BJ (cell line): ENCODE measurements at regions not wholly inside any gene's neighbourhood (a gene's known extent, or its start where the extent isn't known, plus 50 kb on each side); places are given as distances from the start of the nearest gene placed in this dataset.
A peak's percentile ranks its signal among the peaks of the same experiment; 100 is the strongest.

Experiments
- CTCF ChIA-PET: fragments of 350-600 bp; formaldehyde crosslinking; extraction: SDS; loops from one replicate; lab custom pipeline; 2021; ENCODE audit warnings: antibody characterized with exemption, inconsistent platforms; lab: Yijun Ruan, JAX
- POLR2A ChIA-PET: fragments of 300-600 bp; sonication (Branson Sonifier 250); formaldehyde crosslinking; extraction: SDS; loops from one replicate; lab custom pipeline; 2021; ENCODE audit warnings: antibody characterized with exemption; lab: Charles Lee
- DNase-seq: peaks from one replicate; pipeline ENCODE4 v3.0.0-alpha.2; 2011; ENCODE audit warnings: low read depth
- H3K27me3 ChIP-seq: 2 replicates; pipeline ENCODE4 v1.6.0; 2011; ENCODE audit warnings: low read length; ENCODE audit not compliant: control insufficient read depth, insufficient read depth
- H3K36me3 ChIP-seq: 2 replicates; pipeline ENCODE4 v1.5.1; 2011; ENCODE audit warnings: low read length; ENCODE audit not compliant: control insufficient read depth, insufficient read depth
- H3K4me3 ChIP-seq: 2 replicates; pipeline ENCODE4 v1.5.1; 2011; ENCODE audit warnings: low read depth, mild to moderate bottlenecking, control low read depth, low read length
- TF ChIP-seq, protein P1 (sequence below): IDR thresholded peaks from 2 replicates; pipeline ENCODE4 v1.5.1; 2011; ENCODE audit warnings: low read depth, mild to moderate bottlenecking, control low read depth, inconsistent platforms, low read length, moderate library complexity; ENCODE audit not compliant: insufficient read depth

DNA sequence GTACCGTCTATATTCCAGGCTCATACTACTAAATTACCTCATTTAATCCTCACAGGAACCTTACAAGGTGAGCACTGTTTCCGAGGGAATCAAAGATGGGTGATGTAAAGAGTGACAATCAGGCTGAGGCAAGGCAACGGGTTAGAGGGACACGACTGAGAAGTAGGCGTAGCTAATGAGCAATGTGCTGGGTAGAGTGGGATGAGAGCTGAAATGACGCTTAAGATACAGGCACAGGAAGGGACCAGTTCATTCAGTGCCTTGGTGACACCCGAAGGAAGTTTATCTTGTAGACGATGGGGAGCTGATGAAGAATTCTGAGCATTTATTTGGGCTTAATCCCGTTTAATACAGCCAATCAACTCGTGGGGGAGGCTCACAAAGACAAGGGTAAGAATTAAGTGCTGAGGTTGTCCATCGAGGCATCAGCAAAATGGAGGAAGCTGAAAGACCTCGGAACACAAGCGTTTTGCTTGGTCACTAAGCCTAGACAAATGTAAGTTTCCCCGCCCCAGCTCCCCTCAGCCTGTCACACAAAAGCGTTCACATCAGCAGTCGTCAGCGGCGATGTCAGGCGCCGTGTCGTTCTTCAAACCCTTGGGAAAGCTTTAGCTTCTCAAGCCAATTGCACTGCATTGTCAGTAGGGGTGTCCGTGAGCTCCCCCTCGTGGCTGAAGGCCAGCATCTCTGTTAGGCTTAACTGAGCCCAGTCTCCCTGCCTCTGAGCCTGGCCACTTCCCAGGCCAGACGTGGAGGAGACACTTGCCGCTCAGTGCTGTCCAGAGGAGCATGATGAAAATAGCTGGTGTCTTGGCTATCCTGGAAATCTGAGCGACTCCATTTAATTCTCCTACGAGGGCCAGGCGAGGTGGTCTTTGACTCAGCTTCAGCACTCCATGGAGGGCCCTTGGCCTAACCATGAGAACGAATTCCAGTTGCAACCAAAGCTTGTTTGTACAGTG is 288.5 kb upstream of the G2E3 start:
- Histone ChIP-seq H3K27me3 (no peaks in the 10 kb centered on the region; the same call in 1 of the 2 replicates), H3K4me3 (peak overlapping the region; percentile 15), H3K36me3 (no peaks in the 10 kb centered on the region)
- TF ChIP-seq, protein P1, sequence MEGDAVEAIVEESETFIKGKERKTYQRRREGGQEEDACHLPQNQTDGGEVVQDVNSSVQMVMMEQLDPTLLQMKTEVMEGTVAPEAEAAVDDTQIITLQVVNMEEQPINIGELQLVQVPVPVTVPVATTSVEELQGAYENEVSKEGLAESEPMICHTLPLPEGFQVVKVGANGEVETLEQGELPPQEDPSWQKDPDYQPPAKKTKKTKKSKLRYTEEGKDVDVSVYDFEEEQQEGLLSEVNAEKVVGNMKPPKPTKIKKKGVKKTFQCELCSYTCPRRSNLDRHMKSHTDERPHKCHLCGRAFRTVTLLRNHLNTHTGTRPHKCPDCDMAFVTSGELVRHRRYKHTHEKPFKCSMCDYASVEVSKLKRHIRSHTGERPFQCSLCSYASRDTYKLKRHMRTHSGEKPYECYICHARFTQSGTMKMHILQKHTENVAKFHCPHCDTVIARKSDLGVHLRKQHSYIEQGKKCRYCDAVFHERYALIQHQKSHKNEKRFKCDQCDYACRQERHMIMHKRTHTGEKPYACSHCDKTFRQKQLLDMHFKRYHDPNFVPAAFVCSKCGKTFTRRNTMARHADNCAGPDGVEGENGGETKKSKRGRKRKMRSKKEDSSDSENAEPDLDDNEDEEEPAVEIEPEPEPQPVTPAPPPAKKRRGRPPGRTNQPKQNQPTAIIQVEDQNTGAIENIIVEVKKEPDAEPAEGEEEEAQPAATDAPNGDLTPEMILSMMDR, result peak; percentile 98
- no peak for DNase-seq
- ChIA-PET CTCF (interaction anchor here (0.6 to 6.8 kb wide), 30 partner anchors 9 to 1552 kb away, joined by 3 to 99 read pairs (median 3); no protein-coding TSS in a partner anchor), POLR2A (no interaction called here)

DNA sequence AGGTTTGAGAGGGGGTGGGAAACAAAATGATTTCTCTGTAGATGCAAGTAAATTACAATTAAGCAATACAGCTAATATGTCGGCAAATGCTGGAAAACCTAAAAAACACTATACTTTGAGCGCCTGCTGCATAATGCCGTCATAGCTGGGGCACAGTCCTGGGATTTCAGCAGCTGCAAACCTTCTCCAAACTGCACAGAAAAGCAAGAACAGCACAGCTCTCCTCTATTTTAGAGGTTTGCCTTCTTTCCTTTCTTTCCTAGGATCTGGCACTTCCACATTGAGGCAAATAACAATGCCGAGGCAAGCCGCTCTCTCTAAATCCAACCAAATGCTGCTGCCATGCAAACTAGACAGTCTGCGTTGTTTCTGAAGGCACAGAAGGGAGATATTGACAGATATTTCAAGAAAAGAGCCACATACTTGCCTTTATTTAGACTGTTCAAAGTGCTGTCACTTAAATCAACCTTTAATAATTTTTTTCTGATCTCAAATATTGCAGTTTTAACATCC is 287.1 kb upstream of the G2E3 start:
- no peak for DNase-seq
- H3K36me3 ChIP-seq, result no peaks in the 10 kb centered on the region
- TF ChIP-seq, protein P1, result no peak
- ChIA-PET CTCF (interaction anchor here (0.8 to 6.8 kb wide), 7 partner anchors 13 to 57 kb away, joined by 3 to 99 read pairs (median 16); no protein-coding TSS in a partner anchor), POLR2A (no interaction called here)
- H3K27me3 ChIP-seq, result no peaks in the 10 kb centered on the region; the same call in 1 of the 2 replicates
- H3K4me3 ChIP-seq, result no peak overlapping the region

DNA sequence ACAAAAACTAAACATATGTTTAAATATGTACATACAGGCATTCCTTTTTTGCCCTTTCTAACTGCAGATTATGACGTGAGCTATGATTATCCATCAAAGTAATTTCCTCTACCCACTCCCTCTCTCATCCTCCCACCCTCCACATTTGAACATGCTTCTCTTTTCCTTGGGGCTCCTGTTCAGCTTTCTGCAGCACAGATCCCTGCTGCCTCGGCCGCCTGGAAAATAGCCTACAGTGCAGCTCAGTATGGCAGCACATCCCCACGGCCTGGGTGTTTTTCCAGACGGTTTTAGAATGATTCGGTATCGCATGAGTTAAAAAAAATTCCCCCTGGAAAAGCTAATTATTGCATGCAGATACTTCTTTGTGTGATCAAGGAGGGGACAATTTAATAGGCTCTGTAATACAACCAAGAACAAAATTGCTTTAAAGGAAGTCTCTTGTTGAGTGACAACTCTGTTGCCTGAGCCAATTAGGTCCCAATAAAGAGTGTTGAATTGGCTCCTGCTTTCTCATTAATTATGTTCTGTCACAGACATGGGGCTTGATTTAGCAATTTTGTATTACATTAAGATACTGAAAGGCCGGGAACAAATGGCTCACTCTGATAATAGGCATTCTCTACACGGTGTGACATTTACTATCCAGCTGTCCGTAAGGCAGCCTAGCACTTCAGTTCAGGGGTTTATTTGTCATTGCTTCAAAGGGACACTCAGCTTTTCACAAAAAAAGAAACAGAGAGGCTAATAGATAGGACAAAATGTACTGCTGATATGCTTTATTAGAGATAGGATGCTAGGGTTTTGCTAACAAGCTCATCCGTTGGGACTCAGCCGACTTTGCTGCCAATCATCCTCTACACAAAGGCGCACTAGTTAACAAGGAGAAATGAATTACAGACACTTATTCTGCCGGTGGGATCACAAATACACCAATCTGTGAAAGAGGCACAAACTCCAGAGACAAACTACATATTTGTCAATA is 285.8 kb upstream of the G2E3 start:
- H3K4me3 ChIP-seq, result no peak overlapping the region
- ChIA-PET CTCF (interaction anchor here (1.2 to 6.8 kb wide), 4 partner anchors 8 to 50 kb away, joined by 3 to 99 read pairs (median 35); no protein-coding TSS in a partner anchor), POLR2A (no interaction called here)
- TF ChIP-seq, protein P1, result no peak
- H3K36me3 ChIP-seq, result no peaks in the 10 kb centered on the region
- H3K27me3 ChIP-seq, result no peaks in the 10 kb centered on the region; the same call in 1 of the 2 replicates
- DNase-seq, result no peak

DNA sequence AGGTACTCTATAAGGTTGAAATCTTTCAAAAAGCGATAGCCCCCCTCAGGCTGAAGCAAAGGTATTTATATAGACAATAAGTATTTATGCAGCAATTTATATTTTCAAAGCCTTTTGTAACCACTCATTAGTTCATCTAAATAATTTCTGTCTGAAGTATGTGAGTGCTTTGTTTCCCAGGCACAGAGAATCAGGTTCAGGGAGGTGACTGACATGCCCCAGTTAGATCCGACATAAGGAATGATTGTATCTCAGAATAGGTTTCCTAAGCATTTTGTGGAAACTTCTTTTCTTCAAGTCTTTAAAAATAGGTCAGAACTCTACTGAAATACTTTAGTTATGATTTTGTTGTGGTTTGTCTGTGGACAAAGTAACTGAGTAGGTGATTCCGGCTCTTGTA is 283.4 kb upstream of the G2E3 start:
- Histone ChIP-seq H3K4me3 (no peak overlapping the region), H3K36me3 (no peaks in the 10 kb centered on the region), H3K27me3 (no peaks in the 10 kb centered on the region; the same call in 1 of the 2 replicates)
- POLR2A ChIA-PET, result no interaction called here
- TF ChIP-seq, protein P1, result no peak
- no peak for DNase-seq
- CTCF ChIA-PET, result interaction anchor here (0.6 to 6.8 kb wide), 3 partner anchors 10 to 833 kb away, joined by 3 to 99 read pairs (median 66); no protein-coding TSS in a partner anchor
